PC-9 (cell line): ENCODE measurements at regions not wholly inside any gene's neighbourhood (a gene's known extent, or its start where the extent isn't known, plus 50 kb on each side); places are given as distances from the start of the nearest gene placed in this dataset.

Experiments used
- CTCF ChIP-seq: fragments of 200-600 bp; sonication (generic); conservative IDR thresholded peaks from 2 replicates; pipeline ENCODE4 v1.6.1; 2017; ENCODE audit warnings: mixed run types, antibody characterized with exemption, mild to moderate bottlenecking, moderate library complexity
- EZH2 ChIP-seq: fragments of 200-600 bp; sonication (generic); IDR thresholded peaks from 2 replicates; pipeline ENCODE4 v1.8.0; 2017; ENCODE audit warnings: antibody characterized with exemption, low read depth

GRCh38 chr9:82776508-82776907 lies 286.4 kb downstream of the RASEF start:
- TF ChIP-seq CTCF (no peak), EZH2 (no peak)
